Keratinocyte (primary cell): ENCODE measurements at regions not wholly inside any gene's neighbourhood (a gene's known extent, or its start where the extent isn't known, plus 50 kb on each side); places are given as distances from the start of the nearest gene placed in this dataset.

Experiments
- DNase-seq: peaks from one replicate; pipeline ENCODE4 v3.0.0-alpha.2; 2011; ENCODE audit warnings: low read depth, missing footprints, low spot score
- FAIRE-seq: peaks from 2 replicates; lab custom pipeline; 2011; peaks lifted over from hg19 to GRCh38; lab: Jason Lieb, UNC
- H2AFZ ChIP-seq: 2 replicates; pipeline ENCODE4 v1.6.0; 2012; ENCODE audit warnings: low read length, control low read depth, inconsistent platforms; ENCODE audit not compliant: control insufficient read depth
- H3K27ac ChIP-seq: 2 replicates; pipeline ENCODE4 v1.5.1; 2011; ENCODE audit warnings: low read length; ENCODE audit not compliant: control insufficient read depth, insufficient read depth
- H3K27me3 ChIP-seq: 3 replicates; pipeline ENCODE4 v1.6.0; 2011; ENCODE audit warnings: low read length; ENCODE audit not compliant: control insufficient read depth, insufficient read depth; ENCODE audit errors: extremely low read depth
- H3K36me3 ChIP-seq, 2 experiments: 2 replicates in 1 of 2; 3 replicates in 1 of 2; pipeline ENCODE4 v1.5.1; 2011; ENCODE audit warnings: low read length in 2 of 2, mild to moderate bottlenecking in 1 of 2; ENCODE audit not compliant: control insufficient read depth in 2 of 2, insufficient read depth in 2 of 2; ENCODE audit errors: extremely low read depth in 1 of 2
- H3K4me1 ChIP-seq: 3 replicates; pipeline ENCODE4 v1.5.1; 2011; ENCODE audit warnings: low read length; ENCODE audit not compliant: control insufficient read depth, insufficient read depth; ENCODE audit errors: extremely low read depth
- H3K4me2 ChIP-seq: 3 replicates; pipeline ENCODE4 v1.6.0; 2011; ENCODE audit warnings: low read depth, low read length; ENCODE audit not compliant: control insufficient read depth, insufficient read depth; ENCODE audit errors: extremely low read depth
- H3K4me3 ChIP-seq, 3 experiments: fragments of 200-600 bp in 1 of 3; sonication (generic) in 1 of 3; 2 replicates in 2 of 3; 3 replicates in 1 of 3; pipeline ENCODE4 v1.5.1; 2011 to 2016; ENCODE audit warnings: low read length in 3 of 3, mild to moderate bottlenecking in 3 of 3, control low read depth in 2 of 3, inconsistent platforms in 1 of 3, low read depth in 1 of 3, mixed read lengths in 1 of 3, mixed run types in 1 of 3, moderate library complexity in 1 of 3; ENCODE audit not compliant: control insufficient read depth in 2 of 3, insufficient read depth in 2 of 3; ENCODE audit errors: extremely low read depth in 1 of 3
- H3K79me2 ChIP-seq: 2 replicates; pipeline ENCODE4 v1.6.0; 2012; ENCODE audit warnings: low read length; ENCODE audit not compliant: control insufficient read depth, insufficient read depth
- H3K9ac ChIP-seq: 3 replicates; pipeline ENCODE4 v1.6.0; 2011; ENCODE audit warnings: low read length; ENCODE audit not compliant: control insufficient read depth, insufficient read depth; ENCODE audit errors: extremely low read depth
- H3K9me1 ChIP-seq: 3 replicates; pipeline ENCODE4 v1.6.0; 2011; ENCODE audit warnings: low read length; ENCODE audit not compliant: control insufficient read depth, insufficient read depth; ENCODE audit errors: extremely low read depth
- H3K9me3 ChIP-seq: 2 replicates; pipeline ENCODE4 v1.5.1; 2012; ENCODE audit warnings: low read depth, low read length; ENCODE audit not compliant: control insufficient read depth
- H4K20me1 ChIP-seq: 3 replicates; pipeline ENCODE4 v1.6.0; 2011; ENCODE audit warnings: low read length; ENCODE audit not compliant: control insufficient read depth, insufficient read depth; ENCODE audit errors: extremely low read depth
- EZH2 ChIP-seq: IDR thresholded peaks from one replicate; pipeline ENCODE4 v1.6.1; 2012; ENCODE audit warnings: inconsistent platforms, mild to moderate bottlenecking, low read length, moderate library complexity
- dilution Hi-C: fragments of 300-500 bp; cut with MboI; formaldehyde crosslinking; loops from one replicate; pipeline ENCODE4 v1.7.0; 2020; ENCODE audit warnings: low sequenced_read_pairs; ENCODE audit not compliant: extremely low pct_ligation_motif_present
- TF ChIP-seq, protein P1 (sequence below), 3 experiments: IDR thresholded peaks in 1 of 3; conservative IDR thresholded peaks in 1 of 3; optimal IDR thresholded peaks in 1 of 3; 2 replicates in 2 of 3; 3 replicates in 1 of 3; pipeline versions ENCODE3 to v1.5.1; 2011; ENCODE audit warnings: low read length in 3 of 3, mild to moderate bottlenecking in 3 of 3, moderate library complexity in 2 of 3, control low read depth in 1 of 3, inconsistent platforms in 1 of 3; ENCODE audit not compliant: insufficient read depth in 2 of 3; ENCODE audit errors: extremely low read depth in 1 of 3

DNA sequence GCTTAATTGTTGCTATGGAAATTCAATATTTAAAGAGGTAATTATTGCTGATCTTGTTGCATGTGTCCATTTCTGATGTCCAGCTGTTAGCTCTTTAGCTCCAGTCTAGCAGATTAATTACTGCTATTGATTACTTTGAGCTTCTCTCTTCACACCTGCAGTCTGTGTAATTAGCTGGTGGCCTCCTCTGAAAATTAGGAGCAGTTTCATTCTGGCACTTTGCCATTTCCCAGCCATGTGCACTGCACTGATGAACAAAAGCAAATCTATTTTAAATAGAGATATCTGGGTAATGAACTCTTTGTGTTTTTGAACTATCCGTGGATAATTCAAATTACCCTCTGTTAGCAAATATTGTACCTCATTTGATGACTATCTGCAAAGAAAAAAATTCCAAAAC, 275.9 kb downstream of the RNF144B start:
- Histone ChIP-seq H2AFZ (no peak overlapping the region), H3K36me3 (no peaks in the 10 kb centered on the region), H3K27me3 (no peaks in the 10 kb centered on the region), H3K4me3 (no peak overlapping the region), H3K27ac (no peak overlapping the region), H3K9me1 (no peaks in the 10 kb centered on the region), H3K4me1 (no peaks in the 10 kb centered on the region), H3K9me3 (no peaks in the 10 kb centered on the region), H3K4me2 (no peak overlapping the region), H4K20me1 (no peaks in the 10 kb centered on the region), H3K79me2 (no peaks in the 10 kb centered on the region), H3K9ac (no peak overlapping the region)
- TF ChIP-seq, protein P1, sequence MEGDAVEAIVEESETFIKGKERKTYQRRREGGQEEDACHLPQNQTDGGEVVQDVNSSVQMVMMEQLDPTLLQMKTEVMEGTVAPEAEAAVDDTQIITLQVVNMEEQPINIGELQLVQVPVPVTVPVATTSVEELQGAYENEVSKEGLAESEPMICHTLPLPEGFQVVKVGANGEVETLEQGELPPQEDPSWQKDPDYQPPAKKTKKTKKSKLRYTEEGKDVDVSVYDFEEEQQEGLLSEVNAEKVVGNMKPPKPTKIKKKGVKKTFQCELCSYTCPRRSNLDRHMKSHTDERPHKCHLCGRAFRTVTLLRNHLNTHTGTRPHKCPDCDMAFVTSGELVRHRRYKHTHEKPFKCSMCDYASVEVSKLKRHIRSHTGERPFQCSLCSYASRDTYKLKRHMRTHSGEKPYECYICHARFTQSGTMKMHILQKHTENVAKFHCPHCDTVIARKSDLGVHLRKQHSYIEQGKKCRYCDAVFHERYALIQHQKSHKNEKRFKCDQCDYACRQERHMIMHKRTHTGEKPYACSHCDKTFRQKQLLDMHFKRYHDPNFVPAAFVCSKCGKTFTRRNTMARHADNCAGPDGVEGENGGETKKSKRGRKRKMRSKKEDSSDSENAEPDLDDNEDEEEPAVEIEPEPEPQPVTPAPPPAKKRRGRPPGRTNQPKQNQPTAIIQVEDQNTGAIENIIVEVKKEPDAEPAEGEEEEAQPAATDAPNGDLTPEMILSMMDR (optimal IDR thresholded peaks at IDR 0.05 in 1 of 3, IDR thresholded peaks at IDR 0.05 in 1 of 3, conservative IDR thresholded peaks at IDR 0.05 in 1 of 3; ENCODE audit: extremely low read depth in 1 of 3, insufficient read depth in 2 of 3, low read length in 3 of 3): no peak
- TF ChIP-seq EZH2: no peak
- dilution Hi-C loops: no loop called here
- FAIRE-seq (no peak), DNase-seq (no peak)

DNA sequence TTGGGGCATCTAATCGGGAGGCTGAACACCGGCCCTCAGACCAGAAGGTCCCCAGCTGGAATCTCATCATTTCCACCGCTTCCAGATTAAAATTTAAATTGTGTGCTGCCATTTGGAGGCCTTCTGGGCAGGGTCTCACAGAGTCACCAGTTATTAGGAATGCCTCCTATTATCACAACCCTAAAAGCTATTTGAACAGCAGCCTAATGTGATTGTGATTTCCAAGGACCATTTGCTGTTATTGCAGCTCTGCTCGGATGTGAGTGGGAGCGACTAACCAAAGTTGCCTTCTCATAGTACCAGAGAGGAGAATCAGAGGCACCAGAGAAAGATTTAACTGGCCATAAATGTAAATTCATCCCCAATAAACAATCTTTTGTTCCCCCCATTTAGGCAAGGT, 277.3 kb downstream of the RNF144B start:
- Histone ChIP-seq H3K36me3 (no peaks in the 10 kb centered on the region), H3K9me3 (no peaks in the 10 kb centered on the region), H3K9ac (no peak overlapping the region), H4K20me1 (no peaks in the 10 kb centered on the region), H3K27ac (no peak overlapping the region), H3K79me2 (no peaks in the 10 kb centered on the region), H3K9me1 (no peaks in the 10 kb centered on the region), H3K4me1 (no peaks in the 10 kb centered on the region), H3K4me2 (no peak overlapping the region), H3K4me3 (no peak overlapping the region), H2AFZ (no peak overlapping the region), H3K27me3 (no peaks in the 10 kb centered on the region)
- DNase-seq (no peak), FAIRE-seq (no peak)
- dilution Hi-C loops: no loop called here
- TF ChIP-seq, protein P1 (optimal IDR thresholded peaks at IDR 0.05 in 1 of 3, IDR thresholded peaks at IDR 0.05 in 1 of 3, conservative IDR thresholded peaks at IDR 0.05 in 1 of 3; ENCODE audit: extremely low read depth in 1 of 3, insufficient read depth in 2 of 3, low read length in 3 of 3): no peak
- TF ChIP-seq EZH2: no peak
